IMR-90 (cell line): ENCODE measurements at regions not wholly inside any gene's neighbourhood (a gene's known extent, or its start where the extent isn't known, plus 50 kb on each side); places are given as distances from the start of the nearest gene placed in this dataset.

Experiments
- CEBPB ChIP-seq: IDR thresholded peaks from 2 replicates; pipeline ENCODE4 v1.6.1; 2012; ENCODE audit warnings: low read depth, low read length, improper control_type of control experiment
- CTCF ChIP-seq: conservative IDR thresholded peaks from 2 replicates; pipeline ENCODE4 v1.5.1; 2012; ENCODE audit warnings: mild to moderate bottlenecking, low read depth, low read length, improper control_type of control experiment
- FOS ChIP-seq: fragments of 150-350 bp; IDR thresholded peaks from 2 replicates; pipeline ENCODE4 v1.6.1; 2016; ENCODE audit warnings: low read depth, low read length
- POLR2A ChIP-seq: IDR thresholded peaks from 2 replicates; pipeline ENCODE4 v1.6.1; 2012; ENCODE audit warnings: mild to moderate bottlenecking, low read depth, low read length
- RAD21 ChIP-seq: IDR thresholded peaks from 2 replicates; pipeline ENCODE4 v1.6.1; 2012; ENCODE audit warnings: low read length, improper control_type of control experiment
- RCOR1 ChIP-seq: IDR thresholded peaks from 2 replicates; pipeline ENCODE4 v1.6.1; 2012; ENCODE audit warnings: mild to moderate bottlenecking, low read length, improper control_type of control experiment; ENCODE audit not compliant: insufficient replicate concordance
- USF2 ChIP-seq: fragments of 150-350 bp; IDR thresholded peaks from 2 replicates; pipeline ENCODE4 v1.6.1; 2017; ENCODE audit warnings: mild to moderate bottlenecking, antibody characterized with exemption, low read length, low read depth

GRCh38 chr4:53656421-53656981 lies 65.2 kb upstream of the LNX1 start:
- TF ChIP-seq CTCF (peak; percentile 40), RCOR1 (no peak), CEBPB (0 out of 2 replicates have a peak, but pooled peaks have one; percentile 8), USF2 (no peak), POLR2A (no peak), RAD21 (peak; percentile 49), FOS (no peak)
